Psoas muscle (tissue), 7 donors: ENCODE measurements at regions not wholly inside any gene's neighbourhood (a gene's known extent, or its start where the extent isn't known, plus 50 kb on each side); places are given as distances from the start of the nearest gene placed in this dataset.

Source experiments
- ATAC-seq, 4 donors: fragments of 200-7000 bp; cut with Tn5 transposase; one replicate each; pipeline ENCODE4 v1.9.1; 2020; ENCODE audit warnings: moderate library complexity in 3 of 4, mild to moderate bottlenecking in 2 of 4
- DNase-seq, 2 donors: peaks; one replicate each; pipeline ENCODE4 v3.0.0-alpha.2; 2020
- H3K27ac ChIP-seq: fragments of 200-600 bp; one replicate; pipeline ENCODE4 v1.8.0; 2022
- H3K27me3 ChIP-seq, 3 donors: fragments of 200-600 bp in 1 of 3; one replicate each; pipeline versions ENCODE4 v1.6.1 to v1.8.0; 2013 to 2022; ENCODE audit warnings: low read length in 2 of 3, mild to moderate bottlenecking in 2 of 3, moderate library complexity in 1 of 3; ENCODE audit not compliant: insufficient read depth in 3 of 3
- H3K36me3 ChIP-seq, 2 donors: fragments of 200-600 bp in 1 of 2; one replicate each; pipeline versions ENCODE4 v1.6.1 to v1.8.0; 2013 to 2022; ENCODE audit warnings: low read depth in 1 of 2, mild to moderate bottlenecking in 1 of 2, moderate library complexity in 1 of 2; ENCODE audit not compliant: insufficient read depth in 1 of 2
- H3K4me1 ChIP-seq: fragments of 200-600 bp; one replicate; pipeline ENCODE4 v1.8.0; 2022
- H3K4me3 ChIP-seq: fragments of 200-600 bp; one replicate; pipeline ENCODE4 v1.8.0; 2022; ENCODE audit warnings: mild to moderate bottlenecking
- H3K9me3 ChIP-seq: fragments of 200-600 bp; one replicate; pipeline ENCODE4 v1.8.0; 2022
- CTCF ChIP-seq: fragments of 200-600 bp; IDR thresholded peaks from one replicate; pipeline ENCODE4 v1.8.0; 2022; ENCODE audit warnings: antibody characterized with exemption
- WGBS, 3 donors: extraction: QIAGEN DNeasy Blood & Tissue Kit; methylation state at CpG; one replicate each; pipeline versions ENCODE4 v1.1.6 to v1.1.7; 2013; 5-methylcytosine and 5-hydroxymethylcytosine counted together
- intact Hi-C, 2 donors: fragments of 100-400 bp; cut with DNase I; formaldehyde crosslinking; loops; one replicate each; pipeline versions ENCODE4 v1.11.0 to v1.14.2; 2022
- donor health status: healthy with polysubstance abuse.
- donor health status: DM: no; HTN: no; CAD: no; lungs with moderate emphysema.
- donor health status: Bipolar disorder and iron deficiency.
- donor health status: healthy.
- donor health status: DM: yes; HTN: yes; CAD: no.
- donor health status: DM: no; HTN: no; CAD: no.
- donor health status: DM: yes; HTN: yes; CAD: no.

DNA sequence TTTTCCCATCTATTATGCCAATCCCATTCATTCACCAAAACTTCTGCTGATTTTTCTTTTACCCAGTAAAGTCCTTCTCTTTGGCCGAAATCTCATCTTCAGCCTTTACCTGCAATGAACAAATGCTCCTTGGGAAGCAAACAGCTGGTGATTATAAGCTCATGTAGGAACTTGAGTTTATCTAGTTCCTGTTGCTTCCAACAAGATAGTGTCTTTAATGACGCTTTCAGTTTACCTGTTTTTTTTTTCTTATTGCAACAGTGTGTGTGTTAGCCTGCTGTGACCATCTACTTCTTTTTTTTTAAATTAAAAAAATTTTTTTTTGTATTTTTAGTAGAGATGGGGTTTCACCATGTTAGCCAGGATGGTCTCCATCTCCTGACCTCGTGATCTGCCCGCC, 156.0 kb downstream of the CD47 start:
- intact Hi-C loops = loop anchor here in 1 of 2 donors (5.0 kb wide), 1 partner anchor 472 kb away; no protein-coding TSS in a partner anchor
- 86 to 90% (median 87%) methylated on average over 4 of the region's 4 CpGs for WGBS, 3 donors

GRCh38 chr3:107933450-107933849, 157.4 kb downstream of the CD47 start:
- Histone ChIP-seq H3K27ac (no peak overlapping the region), H3K27me3 (no peaks in the 10 kb centered on the region), H3K9me3 (no peaks in the 10 kb centered on the region), H3K4me3 (no peak overlapping the region), H3K36me3 (no peaks in the 10 kb centered on the region), H3K4me1 (no peaks in the 10 kb centered on the region)
- TF ChIP-seq CTCF = no peak
- intact Hi-C loops = no loop called here
- DNase-seq = no peak
- WGBS, 3 donors = 90 to 93% (median 92%) methylated on average over 2 of the region's 2 CpGs
- ATAC-seq = no peak

More for the DNA sequence above, 156.0 kb downstream of the CD47 start:
- no peak for DNase-seq
- Histone ChIP-seq H3K27ac (no peak overlapping the region), H3K4me1 (no peaks in the 10 kb centered on the region), H3K27me3 (no peaks in the 10 kb centered on the region), H3K36me3 (no peaks in the 10 kb centered on the region), H3K9me3 (no peaks in the 10 kb centered on the region), H3K4me3 (no peak overlapping the region)
- no peak for ATAC-seq
- TF ChIP-seq CTCF = no peak

DNA sequence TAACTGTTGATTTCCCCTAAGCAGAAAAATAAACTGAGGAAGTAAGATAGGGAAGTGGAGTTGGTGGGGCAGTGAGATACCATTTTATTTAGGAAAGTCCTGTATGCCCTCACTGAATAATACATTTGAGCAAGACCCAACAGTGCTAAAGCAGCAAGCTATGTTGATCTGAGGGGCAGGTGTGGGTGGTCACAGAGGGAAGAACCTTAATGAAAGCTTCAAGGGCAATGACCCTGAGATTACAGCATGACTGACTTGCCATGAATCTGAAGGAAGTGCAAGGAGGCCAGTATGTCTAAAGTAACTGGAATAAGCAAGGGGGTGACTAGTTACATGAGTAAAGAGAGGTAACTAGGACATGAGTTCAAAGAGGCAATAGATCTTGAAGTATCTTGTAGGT, 159.5 kb downstream of the CD47 start:
- Histone ChIP-seq H3K36me3 (no peaks in the 10 kb centered on the region), H3K9me3 (no peaks in the 10 kb centered on the region), H3K4me3 (no peak overlapping the region), H3K27me3 (no peaks in the 10 kb centered on the region), H3K27ac (no peak overlapping the region), H3K4me1 (peaks cover 5% of the 10 kb centered on the region)
- no peak for TF ChIP-seq CTCF
- no peak for ATAC-seq
- intact Hi-C loops = no loop called here
- no peak for DNase-seq

DNA sequence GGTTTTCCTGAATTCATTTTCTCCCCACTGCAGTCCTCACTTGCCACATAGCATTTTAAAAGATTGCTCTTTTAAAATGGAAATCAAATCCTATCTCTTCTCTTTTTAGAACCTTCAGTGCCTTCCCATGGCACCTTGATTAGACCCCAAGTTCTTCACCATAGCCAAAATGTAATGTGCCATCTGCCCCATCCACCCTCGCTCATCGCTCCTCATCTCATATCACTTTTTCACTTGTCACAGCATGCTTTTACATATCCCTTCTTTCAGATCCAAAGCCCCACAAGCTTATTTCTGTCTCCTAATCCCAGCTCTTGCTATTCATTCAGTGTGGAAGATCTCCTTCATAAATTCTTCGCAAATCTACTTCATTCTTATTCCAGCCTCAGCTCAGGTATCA, 161.7 kb downstream of the CD47 start:
- 99% methylated on average over 3 of the region's 3 CpGs for WGBS, 3 donors
- ATAC-seq (no peak), DNase-seq (no peak)
- H3K4me3 ChIP-seq = no peak overlapping the region
- H3K27ac ChIP-seq = no peak overlapping the region
- H3K9me3 ChIP-seq = no peaks in the 10 kb centered on the region
- peaks cover 5% of the 10 kb centered on the region for H3K4me1 ChIP-seq
- intact Hi-C loops = loop anchor here (10.0 kb wide), 3 partner anchors 264 to 694 kb away; no protein-coding TSS in a partner anchor
- no peaks in the 10 kb centered on the region for H3K36me3 ChIP-seq
- no peaks in the 10 kb centered on the region for H3K27me3 ChIP-seq
- TF ChIP-seq CTCF = no peak

- H3K4me3 ChIP-seq = peak overlapping the region; percentile 65
- DNase-seq = no peak
- no peaks in the 10 kb centered on the region for H3K36me3 ChIP-seq
- no peak overlapping the region for H3K27ac ChIP-seq
- H3K9me3 ChIP-seq = no peaks in the 10 kb centered on the region
- intact Hi-C loops = loop anchor here (10.0 kb wide), 3 partner anchors 263 to 693 kb away; no protein-coding TSS in a partner anchor
- ATAC-seq = peak; percentile 43 to 69 (median 58)
- 4 to 5% (median 4%) methylated on average over 8 of the region's 8 CpGs for WGBS, 3 donors
- TF ChIP-seq CTCF = no peak
- H3K4me1 ChIP-seq = peaks cover 5% of the 10 kb centered on the region
- H3K27me3 ChIP-seq = no peaks in the 10 kb centered on the region
These were observed 162.8 kb downstream of the CD47 start for GRCh38 chr3:107928084-107928445.
